PC-9 (cell line): ENCODE measurements at regions not wholly inside any gene's neighbourhood (a gene's known extent, or its start where the extent isn't known, plus 50 kb on each side); places are given as distances from the start of the nearest gene placed in this dataset.

Source experiments
- BruUV-seq: library from RNA; stranded (reverse); fragments of 400-500 nt; replicated peaks from 2 replicates; lab custom pipeline; 2021; lab: Mats Ljungman, UMichigan
- CTCF ChIA-PET: fragments of 300-600 bp; sonication (Branson Sonifier 250); formaldehyde crosslinking; loops from one replicate; lab custom pipeline; 2022; ENCODE audit warnings: antibody characterized with exemption; lab: Charles Lee
- POLR2A ChIA-PET: fragments of 300-600 bp; sonication (Branson Sonifier 250); formaldehyde crosslinking; loops from one replicate; lab custom pipeline; 2022; ENCODE audit warnings: antibody characterized with exemption; ENCODE audit not compliant: unreplicated experiment; lab: Charles Lee
- DNase-seq, 2 experiments: peaks; one replicate each; pipeline versions ENCODE4 v3.0.0 to v3.0.0-alpha.2; 2015 to 2022; ENCODE audit warnings: mixed read lengths in 1 of 2
- H2AFZ ChIP-seq: fragments of 200-600 bp; sonication (generic); 2 replicates; pipeline ENCODE4 v1.8.1; 2017; ENCODE audit warnings: antibody characterized with exemption
- H3F3A ChIP-seq: fragments of 200-600 bp; sonication (generic); 2 replicates; pipeline ENCODE4 v1.8.1; 2017; ENCODE audit warnings: antibody characterized with exemption, mild to moderate bottlenecking, low read depth; ENCODE audit not compliant: insufficient read depth
- H3K27ac ChIP-seq: fragments of 200-600 bp; sonication (generic); 2 replicates; pipeline ENCODE4 v1.6.1; 2016; ENCODE audit warnings: mixed run types
- H3K27me3 ChIP-seq: fragments of 200-600 bp; sonication (generic); 2 replicates; pipeline ENCODE4 v1.6.1; 2016; ENCODE audit warnings: low read depth, mixed run types; ENCODE audit not compliant: insufficient read depth
- H3K36me3 ChIP-seq: fragments of 200-600 bp; sonication (generic); 2 replicates; pipeline ENCODE4 v1.6.1; 2016; ENCODE audit warnings: low read depth, mixed run types
- H3K4me1 ChIP-seq: fragments of 200-600 bp; sonication (generic); replicated peaks from 2 replicates; pipeline ENCODE4 v1.6.1; 2016; ENCODE audit warnings: mixed run types; ENCODE audit not compliant: insufficient read depth
- H3K4me2 ChIP-seq: fragments of 200-600 bp; sonication (generic); 2 replicates; pipeline ENCODE4 v1.6.1; 2017; ENCODE audit warnings: mixed run types
- H3K4me3 ChIP-seq: fragments of 200-600 bp; sonication (generic); 2 replicates; pipeline ENCODE4 v1.6.1; 2016; ENCODE audit warnings: mixed run types
- H3K79me2 ChIP-seq: fragments of 200-600 bp; sonication (generic); 2 replicates; pipeline ENCODE4 v1.6.1; 2017; ENCODE audit warnings: low read depth, mixed run types
- H3K9me2 ChIP-seq: fragments of 200-600 bp; sonication (generic); 2 replicates; pipeline ENCODE4 v1.8.1; 2017; ENCODE audit warnings: mild to moderate bottlenecking; ENCODE audit not compliant: insufficient read depth
- H3K9me3 ChIP-seq: fragments of 200-600 bp; sonication (generic); 2 replicates; pipeline ENCODE4 v1.8.1; 2016; ENCODE audit warnings: low read depth; ENCODE audit not compliant: insufficient read depth
- H4K20me1 ChIP-seq: fragments of 200-600 bp; sonication (generic); 2 replicates; pipeline ENCODE4 v1.8.1; 2017; ENCODE audit not compliant: insufficient read depth
- CTCF ChIP-seq: fragments of 200-600 bp; sonication (generic); conservative IDR thresholded peaks from 2 replicates; pipeline ENCODE4 v1.6.1; 2017; ENCODE audit warnings: mixed run types, antibody characterized with exemption, mild to moderate bottlenecking, moderate library complexity
- EZH2 ChIP-seq: fragments of 200-600 bp; sonication (generic); IDR thresholded peaks from 2 replicates; pipeline ENCODE4 v1.8.0; 2017; ENCODE audit warnings: antibody characterized with exemption, low read depth
- intact Hi-C: fragments of 100-400 bp; cut with micrococcal nuclease; formaldehyde crosslinking; loops from one replicate; pipeline ENCODE4 v1.10.0; 2022; ENCODE audit not compliant: unreplicated experiment

- Histone ChIP-seq H3K27me3 (no peaks in the 10 kb centered on the region), H3K4me2 (no peak overlapping the region), H3K4me1 (no peaks in the 10 kb centered on the region), H3K79me2 (no peaks in the 10 kb centered on the region), H4K20me1 (no peaks in the 10 kb centered on the region), H3F3A (no peaks in the 10 kb centered on the region), H2AFZ (peak overlapping the region; percentile 43; the same call in 1 of the 2 replicates), H3K36me3 (no peaks in the 10 kb centered on the region), H3K9me3 (no peaks in the 10 kb centered on the region), H3K27ac (no peak overlapping the region), H3K9me2 (no peaks in the 10 kb centered on the region), H3K4me3 (no peak overlapping the region)
- no peak for DNase-seq
- ChIA-PET POLR2A (interaction anchor here (0.7 kb wide), 1 partner anchor 818 kb away, joined by 5 read pairs; no protein-coding TSS in a partner anchor), CTCF (no interaction called here)
- TF ChIP-seq CTCF (no peak), EZH2 (no peak)
- intact Hi-C loops: no loop called here
- BruUV-seq: no TSS peak
Observed at GRCh38 chr13:105278943-105279381, 1256.5 kb downstream of the EFNB2 start.

- no peak for DNase-seq
- H3K9me2 ChIP-seq: no peaks in the 10 kb centered on the region
- H2AFZ ChIP-seq: no peak overlapping the region; the same call in 1 of the 2 replicates
- BruUV-seq: no TSS peak
- no peaks in the 10 kb centered on the region for H3F3A ChIP-seq
- no peaks in the 10 kb centered on the region for H3K4me1 ChIP-seq
- no peaks in the 10 kb centered on the region for H3K9me3 ChIP-seq
- intact Hi-C loops: no loop called here
- no peaks in the 10 kb centered on the region for H3K79me2 ChIP-seq
- TF ChIP-seq EZH2: no peak
- TF ChIP-seq CTCF: no peak
- no peak overlapping the region for H3K4me2 ChIP-seq
- H3K36me3 ChIP-seq: no peaks in the 10 kb centered on the region
- H4K20me1 ChIP-seq: no peaks in the 10 kb centered on the region
- ChIA-PET CTCF (no interaction called here), POLR2A (no interaction called here)
- H3K4me3 ChIP-seq: no peak overlapping the region
- no peaks in the 10 kb centered on the region for H3K27me3 ChIP-seq
- no peak overlapping the region for H3K27ac ChIP-seq
Observed at GRCh38 chr13:105276571-105276970, 1258.9 kb downstream of the EFNB2 start.

GRCh38 chr13:105273665-105274222 is 1261.7 kb downstream of the EFNB2 start:
- H3K36me3 ChIP-seq: no peaks in the 10 kb centered on the region
- H3K79me2 ChIP-seq: no peaks in the 10 kb centered on the region
- no peak for DNase-seq
- no peaks in the 10 kb centered on the region for H3K27me3 ChIP-seq
- intact Hi-C loops: no loop called here
- CTCF ChIA-PET: no interaction called here
- no peak overlapping the region for H3K4me3 ChIP-seq
- no peak for TF ChIP-seq EZH2
- no peak for TF ChIP-seq CTCF
- H3K9me2 ChIP-seq: no peaks in the 10 kb centered on the region
- H4K20me1 ChIP-seq: no peaks in the 10 kb centered on the region
- H3K4me2 ChIP-seq: no peak overlapping the region
- H3K4me1 ChIP-seq: no peaks in the 10 kb centered on the region
- no peaks in the 10 kb centered on the region for H3F3A ChIP-seq
- no peak overlapping the region for H2AFZ ChIP-seq
- POLR2A ChIA-PET: no interaction called here
- no peaks in the 10 kb centered on the region for H3K9me3 ChIP-seq
- BruUV-seq: no TSS peak
- no peak overlapping the region for H3K27ac ChIP-seq
